GM18520 (cell line): ENCODE measurements at regions not wholly inside any gene's neighbourhood (a gene's known extent, or its start where the extent isn't known, plus 50 kb on each side); places are given as distances from the start of the nearest gene placed in this dataset.
"Not testable (repeated sequence)": the region's sequence is repeated elsewhere in the genome, so short reads cannot be mapped to it uniquely, and the experiment has no call there.

Experiments
- ATAC-seq: cut with Tn5 transposase; IDR thresholded peaks from one replicate; pipeline ENCODE4 v1.9.1; 2021; ENCODE audit not compliant: unreplicated experiment

GRCh38 chr17:30644287-30644686, 167.1 kb downstream of the GOSR1 start:
- ATAC-seq: not testable (repeated sequence)

- ATAC-seq: not testable (repeated sequence)
Measured at GRCh38 chr17:30641428-30641827, 164.2 kb downstream of the GOSR1 start.

GRCh38 chr17:30639391-30639790, 162.2 kb downstream of the GOSR1 start:
- not testable (repeated sequence) for ATAC-seq

- ATAC-seq: not testable (repeated sequence)
Measured at GRCh38 chr17:30638968-30639367, 161.8 kb downstream of the GOSR1 start.

- not testable (repeated sequence) for ATAC-seq
Measured at GRCh38 chr17:30631651-30632050, 154.4 kb downstream of the GOSR1 start.

GRCh38 chr17:30625380-30625779, 148.2 kb downstream of the GOSR1 start:
- not testable (repeated sequence) for ATAC-seq

GRCh38 chr17:30624180-30624579, 147.0 kb downstream of the GOSR1 start:
- ATAC-seq: not testable (repeated sequence)

- ATAC-seq: not testable (repeated sequence)
Measured at GRCh38 chr17:30609682-30610081, 132.5 kb downstream of the GOSR1 start.

GRCh38 chr17:30605523-30605922, 128.3 kb downstream of the GOSR1 start:
- no peak for ATAC-seq

- ATAC-seq: no peak
Measured at GRCh38 chr17:30605027-30605426, 127.8 kb downstream of the GOSR1 start.

GRCh38 chr17:30602396-30602795, 125.2 kb downstream of the GOSR1 start:
- not testable (repeated sequence) for ATAC-seq

- ATAC-seq: not testable (repeated sequence)
Measured at GRCh38 chr17:30601984-30602383, 124.8 kb downstream of the GOSR1 start.

GRCh38 chr17:30600830-30601494, 123.8 kb downstream of the GOSR1 start:
- no peak for ATAC-seq

GRCh38 chr17:30600060-30600829, 123.0 kb downstream of the GOSR1 start:
- ATAC-seq: peak; percentile 67

- ATAC-seq: no peak
Measured at GRCh38 chr17:30599428-30600059, 122.3 kb downstream of the GOSR1 start.

GRCh38 chr17:30597776-30598288, 120.6 kb downstream of the GOSR1 start:
- ATAC-seq: no peak

- not testable (repeated sequence) for ATAC-seq
Measured at GRCh38 chr17:30596948-30597775, 120.0 kb downstream of the GOSR1 start.

GRCh38 chr17:30594953-30595371, 117.8 kb downstream of the GOSR1 start:
- ATAC-seq: not testable (repeated sequence)

- ATAC-seq: no peak
Measured at GRCh38 chr17:30594223-30594952, 117.2 kb downstream of the GOSR1 start.
